Mucosa of stomach (tissue), 1 donor: ENCODE measurements at regions not wholly inside any gene's neighbourhood (a gene's known extent, or its start where the extent isn't known, plus 50 kb on each side); places are given as distances from the start of the nearest gene placed in this dataset.

Experiments used
- H3K27me3 ChIP-seq: one replicate; pipeline ENCODE4 v1.7.0; 2013; ENCODE audit warnings: mild to moderate bottlenecking, low read length; ENCODE audit not compliant: control insufficient read depth, insufficient read depth
- H3K36me3 ChIP-seq: one replicate; pipeline ENCODE4 v1.7.0; 2013; ENCODE audit warnings: low read length; ENCODE audit not compliant: control insufficient read depth, insufficient read depth
- H3K4me1 ChIP-seq: one replicate; pipeline ENCODE4 v1.7.0; 2013; ENCODE audit warnings: mild to moderate bottlenecking, low read length; ENCODE audit not compliant: control insufficient read depth, insufficient read depth
- H3K4me3 ChIP-seq: one replicate; pipeline ENCODE4 v1.7.0; 2013; ENCODE audit warnings: low read length
- H3K9ac ChIP-seq: one replicate; pipeline ENCODE4 v1.7.0; 2013; ENCODE audit warnings: mild to moderate bottlenecking, low read length, moderate library complexity
- H3K9me3 ChIP-seq: one replicate; pipeline ENCODE4 v1.7.0; 2013; ENCODE audit warnings: mild to moderate bottlenecking, low read length, moderate library complexity; ENCODE audit not compliant: control insufficient read depth
- donor health status: Pancreatic carcinoma.

DNA sequence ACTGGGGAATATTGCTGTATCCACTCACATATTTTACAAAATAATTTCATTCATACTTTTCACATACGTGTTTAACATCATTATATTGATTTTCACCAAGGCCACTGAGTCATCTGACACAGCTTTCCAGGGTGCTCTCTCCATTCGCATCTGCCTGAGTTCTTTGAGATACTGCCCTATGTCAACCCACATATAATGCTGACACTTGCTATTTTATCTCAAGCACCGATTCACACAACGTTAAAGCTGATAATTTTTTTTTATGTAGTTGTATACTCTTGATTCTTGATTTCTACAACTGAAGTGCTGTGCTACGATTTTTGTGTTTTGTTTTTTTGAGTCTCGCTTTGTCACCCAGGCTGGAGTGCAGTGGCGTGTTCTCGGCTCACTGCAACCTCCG, 249.8 kb upstream of the CDIN1 start:
- no peaks in the 10 kb centered on the region for H3K4me1 ChIP-seq

DNA sequence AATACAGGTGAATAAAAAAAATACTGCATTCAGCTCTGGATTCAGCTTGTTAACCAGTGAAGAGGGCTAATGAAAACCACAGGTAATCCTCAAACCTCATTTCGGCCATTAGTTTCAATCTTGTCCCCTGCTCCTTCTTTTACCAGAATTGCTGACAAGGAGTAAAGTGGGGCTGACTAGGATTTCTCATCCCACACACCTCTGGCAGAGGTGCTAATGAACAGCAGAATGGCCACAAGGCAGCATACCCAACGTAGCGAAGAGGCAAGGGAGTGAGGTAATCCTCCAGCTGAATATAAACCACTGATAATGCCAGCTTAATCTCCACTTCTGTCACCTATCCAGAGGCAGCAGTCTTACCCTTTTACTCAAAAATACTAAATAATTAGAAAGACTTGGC, 248.8 kb upstream of the CDIN1 start:
- Histone ChIP-seq H3K9me3 (no peaks in the 10 kb centered on the region), H3K27me3 (no peaks in the 10 kb centered on the region), H3K9ac (no peak overlapping the region), H3K36me3 (no peaks in the 10 kb centered on the region), H3K4me3 (no peak overlapping the region), H3K4me1 (no peaks in the 10 kb centered on the region)

More for the DNA sequence above, 249.8 kb upstream of the CDIN1 start:
- Histone ChIP-seq H3K9me3 (no peaks in the 10 kb centered on the region), H3K27me3 (no peaks in the 10 kb centered on the region), H3K4me3 (no peak overlapping the region), H3K36me3 (no peaks in the 10 kb centered on the region), H3K9ac (no peak overlapping the region)

DNA sequence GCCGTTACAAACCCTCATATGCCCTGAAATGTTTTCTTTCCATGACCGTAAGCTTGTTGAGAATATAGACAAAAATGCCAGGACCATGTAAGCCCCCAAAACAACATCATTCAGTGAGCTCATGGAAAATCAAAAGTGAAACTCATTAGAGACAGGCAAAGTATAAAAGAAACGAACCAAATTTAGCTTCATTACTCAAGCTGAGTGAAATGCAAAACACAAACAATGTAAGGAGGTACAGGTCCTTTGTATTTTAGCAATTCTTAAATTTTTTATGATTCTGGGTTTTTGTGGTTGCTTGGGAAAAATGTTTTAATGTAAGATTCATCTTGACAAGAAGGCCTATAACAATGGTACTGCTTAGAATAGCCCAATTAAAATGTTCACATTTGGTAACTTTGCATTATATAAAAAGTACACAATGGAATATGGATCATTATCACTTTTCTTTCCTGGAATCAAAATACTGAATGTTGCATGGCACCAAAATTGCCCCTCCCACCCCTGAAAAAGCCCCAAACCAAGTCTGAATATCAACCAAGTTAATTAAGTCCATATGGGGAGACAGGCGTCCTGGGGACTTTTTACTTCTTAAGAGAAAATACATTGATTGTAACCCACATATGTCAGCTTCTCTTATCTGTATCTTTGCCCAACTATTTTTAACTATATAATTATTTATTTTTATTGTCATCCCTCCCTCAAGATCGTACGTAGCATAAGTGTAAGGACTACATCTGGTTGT, 247.7 kb upstream of the CDIN1 start:
- no peaks in the 10 kb centered on the region for H3K36me3 ChIP-seq
- no peaks in the 10 kb centered on the region for H3K4me1 ChIP-seq
- H3K9ac ChIP-seq, result no peak overlapping the region
- no peaks in the 10 kb centered on the region for H3K9me3 ChIP-seq
- no peaks in the 10 kb centered on the region for H3K27me3 ChIP-seq
- no peak overlapping the region for H3K4me3 ChIP-seq

DNA sequence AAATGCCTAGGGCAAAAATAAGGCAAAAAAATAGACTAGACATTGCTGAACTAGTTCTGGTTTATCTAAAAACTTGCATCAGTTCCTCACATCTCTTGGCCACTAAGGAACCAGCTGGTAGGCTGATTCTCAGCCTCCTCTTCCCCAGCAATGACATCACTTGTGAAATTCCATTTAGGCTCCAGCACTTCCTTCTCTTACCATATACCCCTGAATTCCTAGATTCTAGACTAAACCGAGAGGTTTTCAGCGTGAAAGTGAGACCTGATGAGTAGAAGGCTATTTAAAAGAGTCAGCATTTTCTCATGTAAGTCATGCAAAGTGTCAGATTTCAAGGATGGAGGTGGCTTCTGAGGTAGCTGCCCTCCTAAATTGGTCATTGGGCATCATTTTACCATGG, 247.1 kb upstream of the CDIN1 start:
- Histone ChIP-seq H3K4me1 (no peaks in the 10 kb centered on the region), H3K27me3 (no peaks in the 10 kb centered on the region), H3K4me3 (no peak overlapping the region), H3K9me3 (no peaks in the 10 kb centered on the region), H3K9ac (no peak overlapping the region), H3K36me3 (no peaks in the 10 kb centered on the region)

DNA sequence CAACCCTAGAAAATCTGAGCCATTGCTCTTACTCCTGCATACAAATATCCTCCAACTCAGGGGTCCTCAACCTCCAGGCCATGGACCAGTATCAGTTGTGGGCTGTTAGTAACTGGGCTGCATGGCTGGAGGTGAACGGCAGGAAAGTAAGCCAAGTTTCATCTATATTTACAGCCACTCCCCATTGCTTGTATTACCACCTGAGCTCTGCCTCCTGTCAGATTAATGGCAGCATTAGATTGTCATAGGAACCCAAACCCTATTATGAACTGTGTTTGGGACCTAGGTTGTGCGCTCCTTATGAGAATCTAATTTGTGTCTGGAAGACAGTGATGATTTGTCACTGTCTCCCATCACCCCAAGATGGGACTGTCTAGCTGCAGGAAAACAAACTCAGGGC, 246.5 kb upstream of the CDIN1 start:
- Histone ChIP-seq H3K27me3 (no peaks in the 10 kb centered on the region), H3K4me1 (no peaks in the 10 kb centered on the region), H3K4me3 (no peak overlapping the region), H3K9me3 (no peaks in the 10 kb centered on the region), H3K36me3 (no peaks in the 10 kb centered on the region), H3K9ac (no peak overlapping the region)

DNA sequence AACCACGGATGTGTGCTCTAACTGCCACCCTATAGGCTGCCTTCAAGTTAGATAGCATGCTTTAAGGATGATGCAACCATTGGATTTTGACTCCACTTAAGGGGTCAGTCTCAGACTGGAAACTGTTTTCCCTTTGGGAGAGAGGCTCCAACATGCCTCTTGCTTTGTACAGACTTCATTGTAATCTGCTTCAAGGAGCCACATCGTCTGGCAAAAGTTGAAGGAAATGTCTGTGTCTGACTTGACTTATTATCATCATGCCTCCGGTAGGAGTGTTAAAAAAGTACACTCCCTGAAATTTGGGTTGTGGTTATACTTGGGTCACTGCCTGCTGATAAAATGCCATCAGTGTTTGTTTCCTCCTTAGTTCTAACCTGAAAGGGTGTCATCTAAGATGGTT, 245.4 kb upstream of the CDIN1 start:
- H3K9me3 ChIP-seq, result no peaks in the 10 kb centered on the region
- no peak overlapping the region for H3K9ac ChIP-seq
- H3K27me3 ChIP-seq, result no peaks in the 10 kb centered on the region
- no peak overlapping the region for H3K4me3 ChIP-seq
- H3K4me1 ChIP-seq, result no peaks in the 10 kb centered on the region
- H3K36me3 ChIP-seq, result no peaks in the 10 kb centered on the region

DNA sequence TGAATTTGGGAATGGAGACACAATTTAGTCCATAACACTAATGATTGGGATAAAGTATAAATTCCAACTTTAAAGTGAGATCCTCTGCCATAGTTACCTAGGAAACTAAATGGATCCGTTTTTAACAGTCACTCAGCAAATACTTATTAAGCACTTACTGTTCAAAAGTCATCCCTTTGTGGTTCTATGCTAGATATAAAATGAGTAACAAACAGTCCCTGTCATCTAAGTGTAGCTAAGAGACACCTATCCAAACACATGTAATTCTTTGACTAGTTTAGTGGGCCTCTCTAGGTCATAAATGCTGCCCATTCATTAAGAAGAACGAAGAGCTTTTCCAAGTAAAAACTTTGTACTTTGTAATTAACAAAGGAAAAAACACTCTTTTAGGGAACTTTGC, 244.2 kb upstream of the CDIN1 start:
- Histone ChIP-seq H3K4me3 (no peak overlapping the region), H3K36me3 (no peaks in the 10 kb centered on the region), H3K27me3 (no peaks in the 10 kb centered on the region), H3K4me1 (no peaks in the 10 kb centered on the region), H3K9me3 (no peaks in the 10 kb centered on the region), H3K9ac (no peak overlapping the region)

DNA sequence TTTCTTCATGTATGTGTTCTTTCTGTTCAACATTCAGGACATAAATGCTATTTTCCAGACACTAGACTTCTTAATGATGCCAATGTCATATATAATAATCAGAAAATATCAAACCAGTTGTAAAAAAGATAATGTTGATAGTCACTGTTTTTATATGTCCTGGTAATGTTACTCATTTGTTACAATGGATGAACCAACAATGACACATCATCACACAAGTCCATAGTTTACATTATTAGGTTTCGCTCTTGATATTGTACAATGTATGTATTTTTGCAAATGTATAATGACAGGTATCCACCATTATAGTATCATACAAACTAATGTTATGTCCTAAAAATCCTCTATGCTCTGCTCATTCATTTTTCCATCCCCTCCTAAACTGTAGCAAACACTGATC, 243.8 kb upstream of the CDIN1 start:
- Histone ChIP-seq H3K4me3 (no peak overlapping the region), H3K9ac (no peak overlapping the region)

DNA sequence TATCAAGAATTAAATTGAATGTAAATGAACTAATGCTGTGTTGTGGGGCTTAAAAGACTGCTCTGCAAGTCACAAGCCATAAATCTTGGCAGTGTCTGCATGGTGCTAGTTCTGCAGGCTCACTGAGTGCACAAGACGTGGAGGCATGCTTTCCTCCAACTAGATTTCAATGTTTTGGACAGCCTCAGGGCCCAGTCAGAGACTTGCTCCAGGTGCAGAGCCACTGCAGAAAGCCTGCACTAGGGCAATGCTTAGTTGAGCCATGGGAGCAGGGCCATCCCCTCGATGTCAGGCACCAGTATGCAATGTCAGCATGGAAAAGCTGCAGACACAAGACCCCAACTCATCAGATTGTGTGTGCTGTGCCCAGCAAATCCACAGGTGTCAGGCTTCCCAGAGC, 234.5 kb upstream of the CDIN1 start:
- Histone ChIP-seq H3K4me3 (no peak overlapping the region), H3K27me3 (no peaks in the 10 kb centered on the region), H3K4me1 (no peaks in the 10 kb centered on the region), H3K9ac (no peak overlapping the region), H3K9me3 (no peaks in the 10 kb centered on the region), H3K36me3 (no peaks in the 10 kb centered on the region)

More for the DNA sequence above, 243.8 kb upstream of the CDIN1 start:
- Histone ChIP-seq H3K27me3 (no peaks in the 10 kb centered on the region), H3K4me1 (no peaks in the 10 kb centered on the region), H3K36me3 (no peaks in the 10 kb centered on the region), H3K9me3 (no peaks in the 10 kb centered on the region)

DNA sequence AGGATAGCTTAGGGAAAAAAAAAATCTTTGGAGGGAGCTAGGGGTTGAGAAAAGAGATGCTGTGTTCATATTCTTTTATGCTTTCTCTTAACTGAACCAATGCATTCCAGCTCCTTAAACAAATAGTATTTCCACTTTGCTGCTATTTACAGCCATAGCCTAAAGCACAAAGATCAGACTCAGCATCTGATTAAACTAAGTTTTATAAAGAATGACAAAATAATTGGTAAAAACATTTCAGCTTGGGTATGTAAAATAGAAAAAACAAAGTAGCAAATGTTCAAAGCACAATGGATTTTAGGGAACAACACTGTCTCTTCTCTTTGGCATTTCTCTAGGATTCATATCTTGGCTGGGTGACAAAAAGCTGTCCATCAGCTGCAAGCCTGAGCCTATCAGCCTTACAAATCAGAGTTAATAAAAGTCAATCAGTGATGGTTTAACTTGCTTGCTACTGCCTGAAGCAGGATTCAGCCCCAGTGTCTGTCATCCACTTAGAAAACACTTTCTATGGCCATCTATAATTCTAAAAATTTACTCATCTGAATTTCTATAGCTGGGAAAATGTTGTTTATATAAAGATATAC, 232.1 kb upstream of the CDIN1 start:
- no peaks in the 10 kb centered on the region for H3K36me3 ChIP-seq
- no peaks in the 10 kb centered on the region for H3K4me1 ChIP-seq
- H3K9me3 ChIP-seq, result no peaks in the 10 kb centered on the region
- no peak overlapping the region for H3K9ac ChIP-seq
- no peaks in the 10 kb centered on the region for H3K27me3 ChIP-seq
- no peak overlapping the region for H3K4me3 ChIP-seq

DNA sequence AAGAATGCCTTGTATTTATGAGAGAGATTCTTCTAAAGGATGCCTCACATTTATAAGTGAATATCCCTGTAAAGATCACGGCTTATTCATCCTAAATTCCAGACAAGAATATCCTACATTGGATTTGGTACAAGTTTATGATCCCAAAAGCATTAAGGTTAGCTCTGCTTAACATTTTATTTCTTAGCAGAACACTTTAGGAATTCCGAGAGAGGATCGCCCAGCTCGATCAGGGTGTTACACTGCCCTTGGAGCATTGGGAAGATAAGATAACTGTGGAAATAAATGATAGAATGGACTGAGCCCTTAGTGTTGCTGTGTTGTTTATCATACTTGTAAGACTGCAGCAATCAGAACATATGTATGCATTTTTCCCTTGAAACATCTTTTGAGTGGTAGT, 223.0 kb upstream of the CDIN1 start:
- Histone ChIP-seq H3K9me3 (no peaks in the 10 kb centered on the region), H3K27me3 (no peaks in the 10 kb centered on the region), H3K36me3 (no peaks in the 10 kb centered on the region), H3K4me1 (no peaks in the 10 kb centered on the region), H3K4me3 (no peak overlapping the region), H3K9ac (no peak overlapping the region)

DNA sequence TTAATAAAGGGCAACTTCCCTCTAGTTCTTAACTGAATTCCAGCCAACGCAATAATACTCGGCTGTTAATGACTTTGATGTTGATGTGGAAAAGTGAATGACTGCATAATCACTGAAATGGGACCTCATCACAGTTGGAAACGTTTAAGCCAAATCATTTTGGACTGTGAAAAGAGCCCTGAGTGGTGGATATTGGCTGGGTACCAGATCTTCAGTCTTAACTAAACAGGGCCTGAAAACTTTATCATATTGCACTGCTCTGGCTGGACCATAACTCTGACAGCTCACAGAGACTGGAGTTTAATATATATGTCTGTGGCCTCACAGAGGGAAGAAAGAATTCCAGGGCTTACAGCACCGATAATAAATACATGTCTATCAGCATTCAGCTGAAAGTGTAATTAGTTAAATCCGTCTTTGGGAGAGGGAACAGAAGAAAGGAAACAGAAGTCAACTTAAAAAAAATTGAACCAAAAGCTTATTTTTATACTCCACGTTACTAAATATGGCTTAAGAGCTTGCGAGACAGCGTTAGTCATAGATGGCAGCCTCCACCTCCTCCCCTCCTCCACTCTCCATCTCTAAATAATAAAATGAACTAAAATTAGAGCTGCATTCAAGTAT, 222.3 kb upstream of the CDIN1 start:
- Histone ChIP-seq H3K4me1 (no peaks in the 10 kb centered on the region), H3K27me3 (no peaks in the 10 kb centered on the region), H3K9ac (no peak overlapping the region), H3K4me3 (no peak overlapping the region), H3K36me3 (no peaks in the 10 kb centered on the region), H3K9me3 (no peaks in the 10 kb centered on the region)
